Iris pigment epithelial cell (primary cell): ENCODE measurements at regions not wholly inside any gene's neighbourhood (a gene's known extent, or its start where the extent isn't known, plus 50 kb on each side); places are given as distances from the start of the nearest gene placed in this dataset.

Experiments
- DNase-seq: peaks from one replicate; pipeline ENCODE4 v3.0.0-alpha.2; 2011; ENCODE audit warnings: low read depth

- no peak for DNase-seq
Observed at GRCh38 chrX:65034292-65034667, 58.0 kb upstream of the ZC4H2 start.
